GM10266 (cell line): ENCODE measurements at regions not wholly inside any gene's neighbourhood (a gene's known extent, or its start where the extent isn't known, plus 50 kb on each side); places are given as distances from the start of the nearest gene placed in this dataset.

ENCODE experiments used
- DNase-seq: peaks from one replicate; pipeline ENCODE4 v3.0.0; 2012; ENCODE audit errors: extremely low spot score
- TF ChIP-seq, protein P1 (sequence below): IDR thresholded peaks from 2 replicates; pipeline ENCODE4 v1.5.1; 2012; ENCODE audit warnings: mild to moderate bottlenecking, low read depth; ENCODE audit not compliant: control insufficient read depth, insufficient read depth; ENCODE audit errors: missing control alignments

DNA sequence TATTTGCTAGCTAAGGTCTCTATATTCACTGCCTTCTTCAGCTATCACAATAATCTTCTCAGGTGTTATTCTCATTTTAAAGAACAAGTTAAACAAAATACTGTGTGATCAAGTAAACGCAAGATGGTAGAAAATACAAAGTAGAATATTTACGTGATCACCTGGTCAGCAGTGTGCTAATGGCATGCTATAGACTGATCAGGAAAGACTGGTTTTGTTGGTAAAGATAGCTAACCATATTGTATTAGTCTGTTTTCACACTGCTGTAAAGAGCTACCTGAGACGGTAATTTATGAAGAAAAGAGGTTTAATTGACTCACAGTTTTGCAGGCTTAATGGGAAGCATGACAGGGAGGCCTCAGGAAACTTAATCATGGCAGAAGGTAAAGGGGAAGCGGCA lies 50.4 kb downstream of the ZBTB38 start:
- DNase-seq = no peak
- TF ChIP-seq, protein P1, sequence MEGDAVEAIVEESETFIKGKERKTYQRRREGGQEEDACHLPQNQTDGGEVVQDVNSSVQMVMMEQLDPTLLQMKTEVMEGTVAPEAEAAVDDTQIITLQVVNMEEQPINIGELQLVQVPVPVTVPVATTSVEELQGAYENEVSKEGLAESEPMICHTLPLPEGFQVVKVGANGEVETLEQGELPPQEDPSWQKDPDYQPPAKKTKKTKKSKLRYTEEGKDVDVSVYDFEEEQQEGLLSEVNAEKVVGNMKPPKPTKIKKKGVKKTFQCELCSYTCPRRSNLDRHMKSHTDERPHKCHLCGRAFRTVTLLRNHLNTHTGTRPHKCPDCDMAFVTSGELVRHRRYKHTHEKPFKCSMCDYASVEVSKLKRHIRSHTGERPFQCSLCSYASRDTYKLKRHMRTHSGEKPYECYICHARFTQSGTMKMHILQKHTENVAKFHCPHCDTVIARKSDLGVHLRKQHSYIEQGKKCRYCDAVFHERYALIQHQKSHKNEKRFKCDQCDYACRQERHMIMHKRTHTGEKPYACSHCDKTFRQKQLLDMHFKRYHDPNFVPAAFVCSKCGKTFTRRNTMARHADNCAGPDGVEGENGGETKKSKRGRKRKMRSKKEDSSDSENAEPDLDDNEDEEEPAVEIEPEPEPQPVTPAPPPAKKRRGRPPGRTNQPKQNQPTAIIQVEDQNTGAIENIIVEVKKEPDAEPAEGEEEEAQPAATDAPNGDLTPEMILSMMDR = no peak

- DNase-seq = no peak
Observed at GRCh38 chr3:141419946-141420345, 51.6 kb downstream of the ZBTB38 start.

DNA sequence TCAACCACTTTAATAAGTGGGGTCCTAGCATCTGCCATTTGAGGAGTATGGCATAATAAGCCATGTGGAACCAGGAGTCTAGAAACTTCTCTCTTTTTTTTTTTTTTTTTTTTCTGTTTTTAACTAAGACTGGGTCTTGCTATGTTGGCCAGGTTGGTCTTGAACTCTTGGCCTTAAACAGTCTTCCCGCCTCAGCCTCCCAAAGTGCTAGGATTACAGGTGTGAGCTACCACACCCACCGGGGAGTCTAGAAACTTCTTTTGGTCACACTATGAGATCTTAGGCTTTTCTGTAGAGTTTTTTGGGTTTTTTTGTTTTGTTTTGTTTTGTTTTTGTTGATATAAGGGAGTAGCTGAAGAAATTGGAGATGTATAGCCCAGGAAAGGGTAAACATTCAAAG lies 52.9 kb downstream of the ZBTB38 start:
- DNase-seq = no peak
- TF ChIP-seq, protein P1 = no peak

More at GRCh38 chr3:141419946-141420345, 51.6 kb downstream of the ZBTB38 start:
- TF ChIP-seq, protein P1 = no peak

DNA sequence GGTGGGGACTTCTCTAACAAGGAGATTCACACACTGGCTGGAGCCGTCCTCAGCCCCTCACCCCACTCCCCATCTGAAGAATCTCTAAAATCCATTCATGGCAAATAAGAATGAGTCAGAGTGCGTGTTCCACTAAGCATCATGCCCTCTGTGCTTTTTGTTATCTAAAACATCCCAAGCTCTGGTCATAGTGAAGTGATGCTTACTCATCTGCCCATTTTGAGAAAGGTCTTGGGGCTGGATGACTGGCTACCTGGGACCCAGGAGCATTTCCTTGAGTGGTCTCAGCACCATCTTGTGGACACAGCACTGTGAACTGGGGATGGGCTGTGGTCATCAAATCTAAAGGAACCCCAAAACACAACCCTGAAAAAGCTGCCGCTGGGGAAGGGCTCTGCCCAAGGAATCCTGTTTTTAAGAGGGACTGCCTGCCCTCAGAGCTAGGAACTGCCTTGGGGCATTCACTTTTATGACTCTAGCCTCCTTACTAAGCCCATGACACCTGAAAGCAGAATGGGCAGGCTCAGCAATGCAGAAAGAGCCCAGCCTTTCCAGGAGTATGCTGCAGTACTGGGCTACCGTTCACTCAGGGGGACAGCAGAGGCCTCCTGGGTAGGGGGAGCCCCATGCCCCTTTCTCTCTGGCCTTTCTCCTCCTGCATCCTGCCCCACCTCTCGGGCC lies 53.5 kb downstream of the ZBTB38 start:
- TF ChIP-seq, protein P1 = no peak
- DNase-seq = no peak

GRCh38 chr3:141422961-141423582 lies 54.8 kb downstream of the ZBTB38 start:
- DNase-seq = no peak
- TF ChIP-seq, protein P1 = no peak

DNA sequence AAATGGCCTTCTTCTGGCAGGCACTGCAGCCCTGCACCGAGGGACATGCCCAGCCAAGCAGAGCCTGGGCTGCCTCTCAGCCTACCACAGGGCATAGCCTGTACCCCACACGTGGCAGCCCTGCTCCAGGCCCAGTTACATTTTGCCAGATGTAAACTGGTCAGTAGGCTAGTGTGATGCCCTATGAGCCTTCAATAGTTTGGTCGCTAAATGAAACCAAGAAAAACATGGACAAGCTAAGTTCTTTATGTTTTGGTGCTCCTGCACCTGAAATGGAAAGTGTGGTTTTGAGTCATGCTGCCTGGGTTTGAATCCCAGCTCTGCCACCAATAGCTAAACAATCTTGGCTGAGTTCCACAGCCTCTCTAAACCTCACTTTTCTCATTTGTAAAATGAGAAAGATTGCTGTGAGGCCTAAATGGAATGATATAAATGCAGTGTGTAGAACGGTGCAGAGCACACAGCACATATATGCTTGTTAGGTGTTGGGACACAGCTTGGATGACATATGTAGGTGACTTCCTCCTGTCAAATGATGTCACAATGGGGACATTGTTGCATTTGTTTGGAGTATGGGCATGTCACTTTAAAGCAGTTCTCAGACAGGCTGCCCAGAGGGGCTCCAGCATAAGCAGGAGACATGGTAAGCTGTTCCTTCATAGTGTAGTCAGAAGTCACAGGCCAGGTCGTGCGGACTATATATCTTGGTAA lies 57.4 kb downstream of the ZBTB38 start:
- TF ChIP-seq, protein P1 = no peak
- no peak for DNase-seq
